ENCODE measurements at regions not wholly inside any gene's neighbourhood (a gene's known extent, or its start where the extent isn't known, plus 50 kb on each side); places are given as distances from the start of the nearest gene placed in this dataset.

GRCh38 chr10:44198096-44198779 is 186.7 kb downstream of the CXCL12 start:
- TF ChIP-seq TAF1 (IDR thresholded peaks at IDR 0.05; ENCODE audit: borderline replicate concordance, low read depth, low read length) (no peak), POLR2A (IDR thresholded peaks at IDR 0.05; ENCODE audit: low read depth, low read length) (no peak), POLR2AphosphoS5 (IDR thresholded peaks at IDR 0.05; ENCODE audit: low read depth, low read length) (no peak)

Data from GM12892 (cell line).